CD14-positive monocyte (primary cell): ENCODE measurements at regions not wholly inside any gene's neighbourhood (a gene's known extent, or its start where the extent isn't known, plus 50 kb on each side); places are given as distances from the start of the nearest gene placed in this dataset.

Experiments used
- DNase-seq, 3 donors: peaks; one replicate each; pipeline ENCODE4 v3.0.0-alpha.2; 2011 to 2022
- H2AFZ ChIP-seq: 2 replicates; pipeline ENCODE4 v1.6.0; 2012; ENCODE audit warnings: mild to moderate bottlenecking, low read depth, low read length, inconsistent platforms; ENCODE audit not compliant: insufficient read depth, poor library complexity, severe bottlenecking
- H3K27ac ChIP-seq, 2 donors: 1 replicate in 1 of 2; 2 replicates in 1 of 2; pipeline ENCODE4 v1.5.1; 2012 to 2013; ENCODE audit warnings: low read length in 2 of 2, control low read depth in 1 of 2, inconsistent platforms in 1 of 2, low read depth in 1 of 2, mild to moderate bottlenecking in 1 of 2
- H3K27me3 ChIP-seq, 2 donors: one replicate each; pipeline versions ENCODE4 v1.6.0 to v1.6.1; 2011 to 2013; ENCODE audit warnings: low read length in 2 of 2; ENCODE audit not compliant: control insufficient read depth in 2 of 2, insufficient read depth in 2 of 2
- H3K36me3 ChIP-seq, 2 donors: replicated peaks in 1 of 2; 1 replicate in 1 of 2; 2 replicates in 1 of 2; pipeline versions ENCODE4 v1.5.1 to v1.6.1; 2012 to 2013; ENCODE audit warnings: low read length in 2 of 2, control low read depth in 1 of 2, inconsistent platforms in 1 of 2, mild to moderate bottlenecking in 1 of 2; ENCODE audit not compliant: insufficient read depth in 2 of 2, control insufficient read depth in 1 of 2
- H3K4me1 ChIP-seq, 2 donors: 1 replicate in 1 of 2; 2 replicates in 1 of 2; pipeline versions ENCODE4 v1.5.1 to v1.6.1; 2012 to 2013; ENCODE audit warnings: low read length in 2 of 2, control low read depth in 1 of 2, inconsistent platforms in 1 of 2, mild to moderate bottlenecking in 1 of 2, moderate library complexity in 1 of 2; ENCODE audit not compliant: insufficient read depth in 2 of 2, control insufficient read depth in 1 of 2
- H3K4me2 ChIP-seq: replicated peaks from 2 replicates; pipeline ENCODE3; 2012; ENCODE audit warnings: low read length, moderate library complexity, mild to moderate bottlenecking; ENCODE audit not compliant: poor library complexity, severe bottlenecking; ENCODE audit errors: extremely low read depth
- H3K4me3 ChIP-seq, 3 experiments: fragments of 200-600 bp in 1 of 3; sonication (generic) in 1 of 3; replicated peaks in 1 of 3; 1 replicate in 2 of 3; 2 replicates in 1 of 3; pipeline ENCODE4 v1.5.1; 2011 to 2013; ENCODE audit warnings: low read length in 3 of 3, mild to moderate bottlenecking in 3 of 3, control low read depth in 2 of 3, low read depth in 2 of 3, inconsistent platforms in 1 of 3, moderate library complexity in 1 of 3
- H3K79me2 ChIP-seq: 2 replicates; pipeline ENCODE4 v1.6.0; 2012; ENCODE audit warnings: mild to moderate bottlenecking, control low read depth, inconsistent platforms, low read length, moderate library complexity; ENCODE audit not compliant: insufficient read depth
- H3K9ac ChIP-seq: 2 replicates; pipeline ENCODE4 v1.6.0; 2017; ENCODE audit warnings: low read length, mild to moderate bottlenecking; ENCODE audit not compliant: insufficient read depth, poor library complexity, severe bottlenecking
- H3K9me3 ChIP-seq, 2 donors: replicated peaks in 1 of 2; 1 replicate in 1 of 2; 2 replicates in 1 of 2; pipeline versions ENCODE4 v1.5.1 to v1.6.1; 2012 to 2013; ENCODE audit warnings: low read length in 2 of 2, control low read depth in 1 of 2; ENCODE audit not compliant: control insufficient read depth in 1 of 2, insufficient read depth in 1 of 2
- H4K20me1 ChIP-seq: 2 replicates; pipeline ENCODE4 v1.6.0; 2012; ENCODE audit warnings: mild to moderate bottlenecking, low read length, control low read depth, moderate library complexity; ENCODE audit not compliant: insufficient read depth
- H3K27ac Mint-ChIP-seq, 7 donors: one replicate each; pipeline ENCODE4 v1.8.0; 2020; ENCODE audit warnings: mild to moderate bottlenecking in 7 of 7, mixed read lengths in 7 of 7, moderate library complexity in 6 of 7, inconsistent platforms in 2 of 7
- H3K27me3 Mint-ChIP-seq, 3 donors: one replicate each; pipeline ENCODE4 v1.8.0; 2021 to 2022; ENCODE audit warnings: low read depth in 3 of 3, mild to moderate bottlenecking in 3 of 3, mixed read lengths in 3 of 3, moderate library complexity in 3 of 3, inconsistent platforms in 1 of 3
- H3K36me3 Mint-ChIP-seq, 2 donors: one replicate each; pipeline ENCODE4 v1.8.0; 2020; ENCODE audit warnings: mixed read lengths in 2 of 2, inconsistent platforms in 1 of 2, mild to moderate bottlenecking in 1 of 2
- H3K4me1 Mint-ChIP-seq: one replicate; pipeline ENCODE4 v1.8.0; 2020; ENCODE audit warnings: mild to moderate bottlenecking, mixed read lengths
- H3K4me3 Mint-ChIP-seq, 2 donors: one replicate each; pipeline ENCODE4 v1.8.0; 2020; ENCODE audit warnings: mild to moderate bottlenecking in 2 of 2, mixed read lengths in 2 of 2, moderate library complexity in 1 of 2
- H3K9me3 Mint-ChIP-seq, 7 donors: one replicate each; pipeline ENCODE4 v1.8.0; 2020 to 2022; ENCODE audit warnings: mixed read lengths in 7 of 7, mild to moderate bottlenecking in 6 of 7, moderate library complexity in 6 of 7, inconsistent platforms in 2 of 7
- WGBS: methylation state at CpG from one replicate; pipeline ENCODE4 v1.1.5; 2013; ENCODE audit warnings: missing lambda C conversion rate; ENCODE audit not compliant: insufficient coverage; 5-methylcytosine and 5-hydroxymethylcytosine counted together
- intact Hi-C, 2 donors: fragments of 100-400 bp; cut with micrococcal nuclease; formaldehyde crosslinking; loops; one replicate each; pipeline versions ENCODE4 v1.15.0 to v1.15.1; 2023
- TF ChIP-seq, protein P1 (sequence below): fragments of 200-600 bp; IDR thresholded peaks from one replicate; pipeline ENCODE4 v1.8.0; 2022; ENCODE audit warnings: antibody characterized with exemption, mild to moderate bottlenecking

DNA sequence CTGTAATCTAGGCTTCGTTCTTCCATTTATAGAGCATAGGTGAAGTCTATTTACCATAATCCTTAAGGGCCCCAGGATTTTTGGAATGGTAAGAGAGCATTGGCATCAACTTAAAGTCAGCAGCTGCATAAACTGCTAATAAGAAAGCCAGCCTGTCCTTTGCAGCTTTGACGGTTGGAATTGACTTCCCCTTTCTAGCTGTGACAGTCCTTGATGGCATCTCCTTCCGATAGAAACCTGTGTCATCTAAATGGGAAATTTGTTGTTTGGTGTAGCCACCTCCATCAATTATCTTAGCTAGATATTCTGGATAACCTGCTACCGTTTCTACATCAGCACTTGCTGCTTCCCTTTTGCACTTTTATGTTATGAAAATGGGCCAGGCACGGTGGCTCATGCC lies 58.0 kb upstream of the GLYATL1B start:
- no peaks in the 10 kb centered on the region for H4K20me1 ChIP-seq
- intact Hi-C loops, result no loop called here
- DNase-seq, result no peak
- no peak overlapping the region for H3K9ac ChIP-seq
- no peak overlapping the region for H3K27ac Mint-ChIP-seq
- H3K9me3 Mint-ChIP-seq, result peaks cover 0 to 2% (median 0%) of the 10 kb centered on the region in 7 donors
- TF ChIP-seq, protein P1, sequence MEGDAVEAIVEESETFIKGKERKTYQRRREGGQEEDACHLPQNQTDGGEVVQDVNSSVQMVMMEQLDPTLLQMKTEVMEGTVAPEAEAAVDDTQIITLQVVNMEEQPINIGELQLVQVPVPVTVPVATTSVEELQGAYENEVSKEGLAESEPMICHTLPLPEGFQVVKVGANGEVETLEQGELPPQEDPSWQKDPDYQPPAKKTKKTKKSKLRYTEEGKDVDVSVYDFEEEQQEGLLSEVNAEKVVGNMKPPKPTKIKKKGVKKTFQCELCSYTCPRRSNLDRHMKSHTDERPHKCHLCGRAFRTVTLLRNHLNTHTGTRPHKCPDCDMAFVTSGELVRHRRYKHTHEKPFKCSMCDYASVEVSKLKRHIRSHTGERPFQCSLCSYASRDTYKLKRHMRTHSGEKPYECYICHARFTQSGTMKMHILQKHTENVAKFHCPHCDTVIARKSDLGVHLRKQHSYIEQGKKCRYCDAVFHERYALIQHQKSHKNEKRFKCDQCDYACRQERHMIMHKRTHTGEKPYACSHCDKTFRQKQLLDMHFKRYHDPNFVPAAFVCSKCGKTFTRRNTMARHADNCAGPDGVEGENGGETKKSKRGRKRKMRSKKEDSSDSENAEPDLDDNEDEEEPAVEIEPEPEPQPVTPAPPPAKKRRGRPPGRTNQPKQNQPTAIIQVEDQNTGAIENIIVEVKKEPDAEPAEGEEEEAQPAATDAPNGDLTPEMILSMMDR, result no peak
- H3K4me2 ChIP-seq, result no peak overlapping the region
- no peaks in the 10 kb centered on the region for H3K36me3 ChIP-seq
- H3K27ac ChIP-seq, result no peak overlapping the region
- no peak overlapping the region for H2AFZ ChIP-seq
- no peaks in the 10 kb centered on the region for H3K36me3 Mint-ChIP-seq
- peaks cover 0 to 4% of the 10 kb centered on the region in 2 donors for H3K4me1 ChIP-seq
- no CpG with 5 or more reads among the region's 5 CpGs for WGBS
- no peak overlapping the region for H3K4me3 Mint-ChIP-seq
- no peak overlapping the region for H3K4me3 ChIP-seq
- H3K9me3 ChIP-seq, result no peaks in the 10 kb centered on the region
- no peaks in the 10 kb centered on the region for H3K27me3 ChIP-seq
- H3K4me1 Mint-ChIP-seq, result peaks cover 4% of the 10 kb centered on the region
- H3K27me3 Mint-ChIP-seq, result peaks cover 0 to 3% (median 0%) of the 10 kb centered on the region in 3 donors
- H3K79me2 ChIP-seq, result no peaks in the 10 kb centered on the region

DNA sequence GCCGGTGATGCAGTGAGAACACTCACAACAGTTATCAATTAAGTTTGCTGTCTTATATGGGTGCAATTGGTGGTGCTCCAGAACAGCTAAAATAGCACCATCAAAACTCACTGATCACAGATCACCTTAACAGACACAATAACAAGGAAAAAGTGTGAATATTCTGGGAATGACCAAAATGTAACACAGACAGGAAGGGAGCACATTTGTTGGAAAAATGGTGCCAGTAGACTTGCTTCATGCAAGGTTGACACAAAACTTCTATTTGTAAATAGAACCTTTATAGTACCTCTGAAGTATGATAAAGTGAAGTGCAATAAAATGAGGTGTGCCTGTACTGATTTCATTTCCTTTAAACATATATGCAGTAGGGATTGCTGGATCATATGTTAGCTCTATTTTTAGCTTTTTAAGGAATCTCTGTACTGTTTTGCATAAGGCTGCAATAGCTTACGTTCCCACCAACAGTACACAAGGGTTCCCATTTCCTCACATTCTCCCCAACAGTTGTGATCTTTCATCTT lies 56.7 kb upstream of the GLYATL1B start:
- intact Hi-C loops, result no loop called here
- Mint-ChIP-seq H3K36me3 (no peaks in the 10 kb centered on the region), H3K27ac (no peak overlapping the region), H3K27me3 (peaks cover 0 to 3% (median 0%) of the 10 kb centered on the region in 3 donors), H3K4me3 (no peak overlapping the region), H3K4me1 (peaks cover 4% of the 10 kb centered on the region), H3K9me3 (peaks cover 0 to 2% (median 0%) of the 10 kb centered on the region in 7 donors)
- DNase-seq, result no peak
- Histone ChIP-seq H4K20me1 (no peaks in the 10 kb centered on the region), H3K4me3 (no peak overlapping the region), H3K27ac (no peak overlapping the region), H3K79me2 (no peaks in the 10 kb centered on the region), H3K27me3 (no peaks in the 10 kb centered on the region), H3K9ac (no peak overlapping the region), H3K4me1 (peaks cover 0 to 4% of the 10 kb centered on the region in 2 donors), H2AFZ (no peak overlapping the region), H3K36me3 (no peaks in the 10 kb centered on the region), H3K9me3 (no peaks in the 10 kb centered on the region), H3K4me2 (no peak overlapping the region)
- WGBS, result no CpG with 5 or more reads among the region's 2 CpGs
- TF ChIP-seq, protein P1, result no peak
